GM23248 (cell line): ENCODE measurements at regions not wholly inside any gene's neighbourhood (a gene's known extent, or its start where the extent isn't known, plus 50 kb on each side); places are given as distances from the start of the nearest gene placed in this dataset.

Source experiments
- EZH2 ChIP-seq: fragments of 200-600 bp; sonication (generic); IDR thresholded peaks from 2 replicates; pipeline ENCODE4 v1.6.1; 2018; ENCODE audit warnings: antibody characterized with exemption, mild to moderate bottlenecking; ENCODE audit not compliant: insufficient read depth, poor library complexity, severe bottlenecking
- EZH2phosphoT487 ChIP-seq: fragments of 200-600 bp; sonication (generic); IDR thresholded peaks from 2 replicates; pipeline ENCODE4 v1.6.1; 2018; ENCODE audit warnings: antibody characterized with exemption, moderate library complexity, mild to moderate bottlenecking, low read depth; ENCODE audit not compliant: insufficient read depth

- TF ChIP-seq EZH2phosphoT487 (no peak), EZH2 (no peak)
These were observed 212.0 kb upstream of the AFF2 start for GRCh38 chrX:148288451-148288850.
